Mesothelial cell of epicardium (in vitro differentiated cells): ENCODE measurements at regions not wholly inside any gene's neighbourhood (a gene's known extent, or its start where the extent isn't known, plus 50 kb on each side); places are given as distances from the start of the nearest gene placed in this dataset.

Experiments used
- DNase-seq, 2 experiments: peaks; one replicate each; pipeline ENCODE4 v3.0.0; 2021; ENCODE audit warnings: low spot score in 2 of 2; ENCODE audit not compliant: unreplicated experiment in 2 of 2
- H3K27ac Mint-ChIP-seq: 2 replicates; pipeline ENCODE4 v1.8.0; 2021; ENCODE audit warnings: mixed read lengths
- H3K27me3 Mint-ChIP-seq: 2 replicates; pipeline ENCODE4 v1.8.0; 2021; ENCODE audit warnings: low read depth, mixed read lengths
- H3K36me3 Mint-ChIP-seq: 2 replicates; pipeline ENCODE4 v1.8.0; 2021; ENCODE audit warnings: mixed read lengths
- H3K4me1 Mint-ChIP-seq: 2 replicates; pipeline ENCODE4 v1.8.0; 2021; ENCODE audit warnings: mixed read lengths
- H3K4me3 Mint-ChIP-seq: 2 replicates; pipeline ENCODE4 v1.8.0; 2021; ENCODE audit warnings: mild to moderate bottlenecking, moderate library complexity, mixed read lengths
- H3K9me3 Mint-ChIP-seq: 2 replicates; pipeline ENCODE4 v1.8.0; 2021; ENCODE audit warnings: mixed read lengths
- TF ChIP-seq, protein P1 (sequence below): fragments of 200-600 bp; sonication (generic); IDR thresholded peaks from one replicate; pipeline ENCODE4 v1.5.0; 2021; ENCODE audit warnings: antibody characterized with exemption; ENCODE audit not compliant: unreplicated experiment

GRCh38 chr2:234193977-234194563, 143.6 kb downstream of the SPP2 start:
- Mint-ChIP-seq H3K9me3 (no peaks in the 10 kb centered on the region), H3K27ac (no peak overlapping the region), H3K27me3 (peaks cover 6% of the 10 kb centered on the region), H3K4me3 (no peak overlapping the region), H3K36me3 (no peaks in the 10 kb centered on the region), H3K4me1 (peaks cover 9% of the 10 kb centered on the region)
- TF ChIP-seq, protein P1, sequence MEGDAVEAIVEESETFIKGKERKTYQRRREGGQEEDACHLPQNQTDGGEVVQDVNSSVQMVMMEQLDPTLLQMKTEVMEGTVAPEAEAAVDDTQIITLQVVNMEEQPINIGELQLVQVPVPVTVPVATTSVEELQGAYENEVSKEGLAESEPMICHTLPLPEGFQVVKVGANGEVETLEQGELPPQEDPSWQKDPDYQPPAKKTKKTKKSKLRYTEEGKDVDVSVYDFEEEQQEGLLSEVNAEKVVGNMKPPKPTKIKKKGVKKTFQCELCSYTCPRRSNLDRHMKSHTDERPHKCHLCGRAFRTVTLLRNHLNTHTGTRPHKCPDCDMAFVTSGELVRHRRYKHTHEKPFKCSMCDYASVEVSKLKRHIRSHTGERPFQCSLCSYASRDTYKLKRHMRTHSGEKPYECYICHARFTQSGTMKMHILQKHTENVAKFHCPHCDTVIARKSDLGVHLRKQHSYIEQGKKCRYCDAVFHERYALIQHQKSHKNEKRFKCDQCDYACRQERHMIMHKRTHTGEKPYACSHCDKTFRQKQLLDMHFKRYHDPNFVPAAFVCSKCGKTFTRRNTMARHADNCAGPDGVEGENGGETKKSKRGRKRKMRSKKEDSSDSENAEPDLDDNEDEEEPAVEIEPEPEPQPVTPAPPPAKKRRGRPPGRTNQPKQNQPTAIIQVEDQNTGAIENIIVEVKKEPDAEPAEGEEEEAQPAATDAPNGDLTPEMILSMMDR = no peak
- DNase-seq = no peak

DNA sequence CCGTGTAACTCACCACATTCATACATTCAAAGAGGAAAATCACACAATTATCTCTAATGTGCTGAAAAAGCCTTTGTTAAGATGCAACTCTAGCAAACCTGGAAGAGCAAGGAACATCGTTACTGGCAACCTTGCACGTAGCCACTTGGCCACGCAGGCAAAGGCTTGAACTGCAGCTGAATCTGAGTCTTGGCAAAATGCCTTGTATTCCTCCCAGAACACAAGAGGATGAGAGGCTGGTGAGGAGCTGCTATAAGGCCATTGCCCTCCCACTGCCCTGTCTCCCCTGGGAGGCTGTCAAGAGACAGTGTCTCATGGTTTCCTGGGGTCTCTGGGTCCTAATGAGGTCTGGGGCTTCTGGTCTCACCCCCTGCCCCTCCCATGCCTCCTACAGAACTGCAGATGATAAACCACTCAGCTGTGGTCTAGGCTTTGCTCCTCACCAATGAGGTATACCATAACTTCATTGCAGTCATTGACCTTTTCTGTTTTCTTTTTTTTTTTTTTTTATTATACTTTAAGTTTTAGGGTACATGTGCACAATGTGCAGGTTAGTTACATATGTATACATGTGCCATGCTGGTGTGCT, 141.4 kb downstream of the SPP2 start:
- TF ChIP-seq, protein P1 = no peak
- H3K9me3 Mint-ChIP-seq = peaks cover 4% of the 10 kb centered on the region
- H3K27me3 Mint-ChIP-seq = no peaks in the 10 kb centered on the region
- DNase-seq = no peak
- no peak overlapping the region for H3K4me3 Mint-ChIP-seq
- H3K36me3 Mint-ChIP-seq = no peaks in the 10 kb centered on the region
- no peak overlapping the region for H3K27ac Mint-ChIP-seq
- peaks cover 9% of the 10 kb centered on the region for H3K4me1 Mint-ChIP-seq

DNA sequence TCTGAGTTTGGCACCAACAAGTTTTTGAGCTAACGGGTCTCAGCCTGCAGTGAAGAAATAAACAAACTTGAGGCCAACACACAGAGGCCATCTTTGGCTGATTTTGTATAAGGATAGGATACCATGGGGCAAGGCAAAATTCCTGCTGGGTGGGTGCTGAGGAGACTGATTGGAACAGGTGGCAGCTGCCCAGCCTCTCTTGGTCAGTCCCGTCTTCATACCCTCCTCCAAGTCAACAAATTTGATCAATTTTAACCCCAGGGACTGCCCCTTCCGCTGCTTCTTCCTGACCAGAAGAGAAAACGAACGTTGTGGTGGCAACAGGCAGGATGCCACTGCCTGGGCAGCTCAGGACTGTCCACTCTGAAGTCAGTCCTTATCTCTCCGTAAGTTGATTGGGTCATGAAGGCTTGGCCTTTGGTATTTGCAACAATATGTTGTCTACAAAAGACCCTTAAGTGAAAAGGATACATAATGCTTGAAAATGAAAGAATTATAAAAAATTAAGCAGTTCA, 139.3 kb downstream of the SPP2 start:
- H3K9me3 Mint-ChIP-seq = peaks cover 6% of the 10 kb centered on the region
- no peak for DNase-seq
- peaks cover 4% of the 10 kb centered on the region for H3K4me1 Mint-ChIP-seq
- TF ChIP-seq, protein P1 = no peak
- H3K27me3 Mint-ChIP-seq = no peaks in the 10 kb centered on the region
- no peaks in the 10 kb centered on the region for H3K36me3 Mint-ChIP-seq
- H3K27ac Mint-ChIP-seq = no peak overlapping the region
- H3K4me3 Mint-ChIP-seq = no peak overlapping the region

- Mint-ChIP-seq H3K27ac (no peak overlapping the region), H3K27me3 (no peaks in the 10 kb centered on the region)
- DNase-seq = no peak
Measured at GRCh38 chr2:234189230-234189629, 138.7 kb downstream of the SPP2 start.

DNA sequence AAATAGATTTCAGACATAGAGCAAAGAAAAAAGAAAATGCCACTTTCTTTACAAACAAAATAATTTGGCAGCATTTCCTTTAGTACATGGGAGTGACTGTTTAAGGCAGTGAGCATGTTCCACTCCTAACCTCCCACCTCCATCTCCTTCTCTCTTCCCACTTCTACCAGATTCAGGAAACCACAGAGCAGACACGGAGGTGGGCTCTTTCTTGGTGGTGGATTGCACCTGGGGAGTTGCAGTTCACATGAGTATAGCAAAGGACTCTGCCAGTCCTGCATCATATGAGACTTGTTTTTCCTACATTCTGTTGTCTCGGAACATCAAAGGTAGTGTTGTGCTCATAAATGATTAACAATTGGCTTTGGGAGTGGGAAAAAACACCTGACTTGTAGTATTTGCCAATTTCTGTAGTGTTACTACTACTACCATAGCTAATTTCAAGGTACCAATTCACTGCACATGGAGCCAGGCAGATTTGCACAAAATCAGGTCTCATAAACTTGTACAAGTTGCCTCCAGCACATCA, 137.2 kb downstream of the SPP2 start:
- Mint-ChIP-seq H3K27ac (no peak overlapping the region), H3K9me3 (peaks cover 6% of the 10 kb centered on the region), H3K36me3 (no peaks in the 10 kb centered on the region), H3K4me1 (no peaks in the 10 kb centered on the region), H3K4me3 (no peak overlapping the region), H3K27me3 (peaks cover 2% of the 10 kb centered on the region)
- no peak for DNase-seq
- TF ChIP-seq, protein P1 = no peak

More at GRCh38 chr2:234189230-234189629, 138.7 kb downstream of the SPP2 start:
- Mint-ChIP-seq H3K9me3 (peaks cover 6% of the 10 kb centered on the region), H3K36me3 (no peaks in the 10 kb centered on the region), H3K4me3 (no peak overlapping the region), H3K4me1 (peaks cover 3% of the 10 kb centered on the region)
- TF ChIP-seq, protein P1 = no peak
